HEK293 (cell line): ENCODE measurements at regions not wholly inside any gene's neighbourhood (a gene's known extent, or its start where the extent isn't known, plus 50 kb on each side); places are given as distances from the start of the nearest gene placed in this dataset.

Experiments used
- OSR2 ChIP-seq: fragments of 450-650 bp; formaldehyde crosslinking; IDR thresholded peaks from 2 replicates; pipeline ENCODE4 v1.5.1; 2016; ENCODE audit warnings: missing biosample characterization, missing genetic modification characterization
- SCRT2 ChIP-seq: fragments of 450-650 bp; formaldehyde crosslinking; IDR thresholded peaks from 2 replicates; pipeline ENCODE4 v1.5.1; 2016; ENCODE audit warnings: missing biosample characterization, missing genetic modification characterization
- YY1 ChIP-seq: fragments of 450-650 bp; formaldehyde crosslinking; IDR thresholded peaks from 2 replicates; pipeline ENCODE4 v1.5.1; 2018; ENCODE audit warnings: missing biosample characterization, missing genetic modification characterization
- ZNF274 ChIP-seq, 2 experiments: fragments of 200-500 bp in 1 of 2; fragments of 450-650 bp in 1 of 2; sonication (Bioruptor generic) in 1 of 2; formaldehyde crosslinking in 1 of 2; IDR thresholded peaks; 2 replicates each; pipeline versions ENCODE4 v1.5.1 to v1.6.1; 2014 to 2016; ENCODE audit warnings: borderline replicate concordance in 1 of 2, inconsistent platforms in 1 of 2, low read length in 1 of 2, missing biosample characterization in 1 of 2, missing genetic modification characterization in 1 of 2
- ZNF311 ChIP-seq: fragments of 450-650 bp; formaldehyde crosslinking; IDR thresholded peaks from 2 replicates; pipeline ENCODE4 v1.5.1; 2017; ENCODE audit warnings: missing biosample characterization, missing genetic modification characterization, borderline replicate concordance
- ZNF623 ChIP-seq: fragments of 450-650 bp; formaldehyde crosslinking; IDR thresholded peaks from 2 replicates; pipeline ENCODE4 v1.5.1; 2016; ENCODE audit warnings: missing biosample characterization, missing genetic modification characterization
- TF ChIP-seq, protein P1 (sequence below): fragments of 450-650 bp; formaldehyde crosslinking; IDR thresholded peaks from 2 replicates; pipeline ENCODE4 v1.5.1; 2016; ENCODE audit warnings: missing biosample characterization, missing genetic modification characterization
- TF ChIP-seq, protein P2 (sequence below): fragments of 450-650 bp; formaldehyde crosslinking; IDR thresholded peaks from 2 replicates; pipeline ENCODE4 v1.5.1; 2016; ENCODE audit warnings: missing biosample characterization, missing genetic modification characterization, borderline replicate concordance
- TF ChIP-seq, protein P3 (sequence below): fragments of 450-650 bp; formaldehyde crosslinking; IDR thresholded peaks from 2 replicates; pipeline ENCODE4 v1.5.1; 2016; ENCODE audit warnings: missing biosample characterization, missing genetic modification characterization

DNA sequence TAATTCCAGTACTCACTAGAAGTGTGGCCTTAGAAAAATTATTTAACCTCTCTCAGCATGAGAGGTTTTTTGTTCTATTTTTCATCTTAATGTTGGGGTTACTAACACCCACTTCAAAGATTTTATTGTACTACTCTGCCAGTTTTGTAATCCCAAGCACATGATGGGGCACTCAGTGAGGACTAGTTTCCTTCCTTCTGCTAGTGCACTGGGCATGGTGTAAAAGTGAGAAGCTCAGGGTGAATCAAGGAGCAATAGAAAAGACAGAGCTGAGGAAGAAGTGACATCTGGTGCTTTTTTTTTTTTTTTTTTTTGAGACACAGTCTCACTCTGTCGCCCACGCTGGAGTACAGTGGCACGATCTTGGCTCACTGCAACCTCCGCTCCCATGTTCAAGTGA, 439.4 kb upstream of the ARID1B start:
- TF ChIP-seq ZNF311 (tag by site-specific recombination) = no peak
- TF ChIP-seq, protein P1, sequence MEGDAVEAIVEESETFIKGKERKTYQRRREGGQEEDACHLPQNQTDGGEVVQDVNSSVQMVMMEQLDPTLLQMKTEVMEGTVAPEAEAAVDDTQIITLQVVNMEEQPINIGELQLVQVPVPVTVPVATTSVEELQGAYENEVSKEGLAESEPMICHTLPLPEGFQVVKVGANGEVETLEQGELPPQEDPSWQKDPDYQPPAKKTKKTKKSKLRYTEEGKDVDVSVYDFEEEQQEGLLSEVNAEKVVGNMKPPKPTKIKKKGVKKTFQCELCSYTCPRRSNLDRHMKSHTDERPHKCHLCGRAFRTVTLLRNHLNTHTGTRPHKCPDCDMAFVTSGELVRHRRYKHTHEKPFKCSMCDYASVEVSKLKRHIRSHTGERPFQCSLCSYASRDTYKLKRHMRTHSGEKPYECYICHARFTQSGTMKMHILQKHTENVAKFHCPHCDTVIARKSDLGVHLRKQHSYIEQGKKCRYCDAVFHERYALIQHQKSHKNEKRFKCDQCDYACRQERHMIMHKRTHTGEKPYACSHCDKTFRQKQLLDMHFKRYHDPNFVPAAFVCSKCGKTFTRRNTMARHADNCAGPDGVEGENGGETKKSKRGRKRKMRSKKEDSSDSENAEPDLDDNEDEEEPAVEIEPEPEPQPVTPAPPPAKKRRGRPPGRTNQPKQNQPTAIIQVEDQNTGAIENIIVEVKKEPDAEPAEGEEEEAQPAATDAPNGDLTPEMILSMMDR (tag by site-specific recombination) = no peak
- TF ChIP-seq ZNF274 (IDR thresholded peaks at IDR 0.05; ENCODE audit: low read length) = no peak
- TF ChIP-seq ZNF274 (tag by site-specific recombination; IDR thresholded peaks at IDR 0.05; ENCODE audit: borderline replicate concordance) = no peak
- no peak for TF ChIP-seq YY1 (tag by site-specific recombination)
- TF ChIP-seq, protein P2, sequence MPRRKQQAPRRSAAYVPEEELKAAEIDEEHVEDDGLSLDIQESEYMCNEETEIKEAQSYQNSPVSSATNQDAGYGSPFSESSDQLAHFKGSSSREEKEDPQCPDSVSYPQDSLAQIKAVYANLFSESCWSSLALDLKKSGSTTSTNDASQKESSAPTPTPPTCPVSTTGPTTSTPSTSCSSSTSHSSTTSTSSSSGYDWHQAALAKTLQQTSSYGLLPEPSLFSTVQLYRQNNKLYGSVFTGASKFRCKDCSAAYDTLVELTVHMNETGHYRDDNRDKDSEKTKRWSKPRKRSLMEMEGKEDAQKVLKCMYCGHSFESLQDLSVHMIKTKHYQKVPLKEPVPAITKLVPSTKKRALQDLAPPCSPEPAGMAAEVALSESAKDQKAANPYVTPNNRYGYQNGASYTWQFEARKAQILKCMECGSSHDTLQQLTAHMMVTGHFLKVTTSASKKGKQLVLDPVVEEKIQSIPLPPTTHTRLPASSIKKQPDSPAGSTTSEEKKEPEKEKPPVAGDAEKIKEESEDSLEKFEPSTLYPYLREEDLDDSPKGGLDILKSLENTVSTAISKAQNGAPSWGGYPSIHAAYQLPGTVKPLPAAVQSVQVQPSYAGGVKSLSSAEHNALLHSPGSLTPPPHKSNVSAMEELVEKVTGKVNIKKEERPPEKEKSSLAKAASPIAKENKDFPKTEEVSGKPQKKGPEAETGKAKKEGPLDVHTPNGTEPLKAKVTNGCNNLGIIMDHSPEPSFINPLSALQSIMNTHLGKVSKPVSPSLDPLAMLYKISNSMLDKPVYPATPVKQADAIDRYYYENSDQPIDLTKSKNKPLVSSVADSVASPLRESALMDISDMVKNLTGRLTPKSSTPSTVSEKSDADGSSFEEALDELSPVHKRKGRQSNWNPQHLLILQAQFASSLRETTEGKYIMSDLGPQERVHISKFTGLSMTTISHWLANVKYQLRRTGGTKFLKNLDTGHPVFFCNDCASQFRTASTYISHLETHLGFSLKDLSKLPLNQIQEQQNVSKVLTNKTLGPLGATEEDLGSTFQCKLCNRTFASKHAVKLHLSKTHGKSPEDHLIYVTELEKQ (tag by site-specific recombination) = no peak
- no peak for TF ChIP-seq OSR2 (tag by site-specific recombination)
- no peak for TF ChIP-seq ZNF623 (tag by site-specific recombination)
- TF ChIP-seq SCRT2 (tag by site-specific recombination) = no peak
- TF ChIP-seq, protein P3, sequence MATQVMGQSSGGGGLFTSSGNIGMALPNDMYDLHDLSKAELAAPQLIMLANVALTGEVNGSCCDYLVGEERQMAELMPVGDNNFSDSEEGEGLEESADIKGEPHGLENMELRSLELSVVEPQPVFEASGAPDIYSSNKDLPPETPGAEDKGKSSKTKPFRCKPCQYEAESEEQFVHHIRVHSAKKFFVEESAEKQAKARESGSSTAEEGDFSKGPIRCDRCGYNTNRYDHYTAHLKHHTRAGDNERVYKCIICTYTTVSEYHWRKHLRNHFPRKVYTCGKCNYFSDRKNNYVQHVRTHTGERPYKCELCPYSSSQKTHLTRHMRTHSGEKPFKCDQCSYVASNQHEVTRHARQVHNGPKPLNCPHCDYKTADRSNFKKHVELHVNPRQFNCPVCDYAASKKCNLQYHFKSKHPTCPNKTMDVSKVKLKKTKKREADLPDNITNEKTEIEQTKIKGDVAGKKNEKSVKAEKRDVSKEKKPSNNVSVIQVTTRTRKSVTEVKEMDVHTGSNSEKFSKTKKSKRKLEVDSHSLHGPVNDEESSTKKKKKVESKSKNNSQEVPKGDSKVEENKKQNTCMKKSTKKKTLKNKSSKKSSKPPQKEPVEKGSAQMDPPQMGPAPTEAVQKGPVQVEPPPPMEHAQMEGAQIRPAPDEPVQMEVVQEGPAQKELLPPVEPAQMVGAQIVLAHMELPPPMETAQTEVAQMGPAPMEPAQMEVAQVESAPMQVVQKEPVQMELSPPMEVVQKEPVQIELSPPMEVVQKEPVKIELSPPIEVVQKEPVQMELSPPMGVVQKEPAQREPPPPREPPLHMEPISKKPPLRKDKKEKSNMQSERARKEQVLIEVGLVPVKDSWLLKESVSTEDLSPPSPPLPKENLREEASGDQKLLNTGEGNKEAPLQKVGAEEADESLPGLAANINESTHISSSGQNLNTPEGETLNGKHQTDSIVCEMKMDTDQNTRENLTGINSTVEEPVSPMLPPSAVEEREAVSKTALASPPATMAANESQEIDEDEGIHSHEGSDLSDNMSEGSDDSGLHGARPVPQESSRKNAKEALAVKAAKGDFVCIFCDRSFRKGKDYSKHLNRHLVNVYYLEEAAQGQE (tag by site-specific recombination) = no peak
